Muscle layer of duodenum (tissue), 2 donors: ENCODE measurements at regions not wholly inside any gene's neighbourhood (a gene's known extent, or its start where the extent isn't known, plus 50 kb on each side); places are given as distances from the start of the nearest gene placed in this dataset.

Experiments
- H3K27ac ChIP-seq: one replicate; pipeline ENCODE4 v1.7.0; 2013; ENCODE audit warnings: mild to moderate bottlenecking, low read length
- H3K27me3 ChIP-seq: one replicate; pipeline ENCODE4 v1.7.0; 2013; ENCODE audit warnings: low read depth, mild to moderate bottlenecking, control low read depth, low read length
- H3K36me3 ChIP-seq, 2 donors: one replicate each; pipeline ENCODE4 v1.7.0; 2013; ENCODE audit warnings: low read length in 2 of 2, control low read depth in 1 of 2, mild to moderate bottlenecking in 1 of 2; ENCODE audit not compliant: insufficient read depth in 2 of 2, control insufficient read depth in 1 of 2
- H3K4me1 ChIP-seq, 2 donors: one replicate each; pipeline ENCODE4 v1.7.0; 2013; ENCODE audit warnings: low read length in 2 of 2, mild to moderate bottlenecking in 2 of 2, control low read depth in 1 of 2, moderate library complexity in 1 of 2; ENCODE audit not compliant: insufficient read depth in 2 of 2, control insufficient read depth in 1 of 2
- H3K4me3 ChIP-seq, 2 donors: one replicate each; pipeline ENCODE4 v1.7.0; 2013; ENCODE audit warnings: low read length in 2 of 2, low read depth in 1 of 2, mild to moderate bottlenecking in 1 of 2
- H3K9me3 ChIP-seq, 2 donors: one replicate each; pipeline ENCODE4 v1.7.0; 2013; ENCODE audit warnings: low read length in 2 of 2, control low read depth in 1 of 2, mild to moderate bottlenecking in 1 of 2; ENCODE audit not compliant: control insufficient read depth in 1 of 2
- donor health status: healthy.

DNA sequence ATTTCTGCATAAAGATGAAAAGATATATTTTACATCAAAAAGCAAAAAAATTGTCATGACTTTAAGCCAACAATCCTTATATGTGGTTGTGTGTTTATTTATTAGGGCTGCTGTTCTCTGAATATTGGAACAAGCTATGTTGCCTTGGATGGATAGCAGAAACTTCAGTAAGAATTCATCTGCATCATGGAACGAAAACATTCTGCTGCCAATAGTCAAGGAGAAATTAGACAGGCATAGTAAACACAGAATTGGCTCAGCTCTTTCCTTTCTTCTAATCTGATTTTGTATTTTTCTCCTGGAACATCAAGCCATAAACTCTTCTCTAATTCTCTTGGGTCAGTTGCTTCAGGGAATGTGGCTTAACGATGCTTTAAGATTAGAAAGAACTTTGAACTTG is 1257.0 kb downstream of the NLGN4X start:
- Histone ChIP-seq H3K4me3 (no peak overlapping the region), H3K27me3 (no peaks in the 10 kb centered on the region), H3K9me3 (no peaks in the 10 kb centered on the region)

DNA sequence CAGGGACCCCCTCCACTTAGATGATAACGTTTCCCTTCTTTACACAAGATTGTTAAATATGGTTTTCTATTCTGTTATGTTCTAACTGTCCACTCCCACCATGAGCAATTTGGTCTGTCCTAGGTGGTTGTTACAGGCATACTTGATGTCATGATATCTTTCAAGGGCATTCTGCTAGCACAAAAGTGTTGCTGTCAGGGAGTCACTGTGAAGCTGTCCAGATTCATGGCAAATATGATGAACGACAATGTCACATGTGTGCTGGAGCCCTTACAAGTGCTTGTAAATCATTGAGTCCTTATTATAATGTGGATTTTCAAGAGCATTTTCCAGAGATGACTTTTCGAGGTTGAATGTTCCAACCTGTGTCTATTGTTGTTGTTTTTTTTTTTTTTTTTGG is 1250.7 kb upstream of the PRKX start:
- no peaks in the 10 kb centered on the region for H3K36me3 ChIP-seq
- no peak overlapping the region for H3K4me3 ChIP-seq
- H3K27me3 ChIP-seq: no peaks in the 10 kb centered on the region
- no peaks in the 10 kb centered on the region for H3K9me3 ChIP-seq
- no peak overlapping the region for H3K27ac ChIP-seq
- H3K4me1 ChIP-seq: no peaks in the 10 kb centered on the region

More for the DNA sequence above, 1257.0 kb downstream of the NLGN4X start:
- no peaks in the 10 kb centered on the region for H3K36me3 ChIP-seq
- no peaks in the 10 kb centered on the region for H3K4me1 ChIP-seq
- no peak overlapping the region for H3K27ac ChIP-seq

DNA sequence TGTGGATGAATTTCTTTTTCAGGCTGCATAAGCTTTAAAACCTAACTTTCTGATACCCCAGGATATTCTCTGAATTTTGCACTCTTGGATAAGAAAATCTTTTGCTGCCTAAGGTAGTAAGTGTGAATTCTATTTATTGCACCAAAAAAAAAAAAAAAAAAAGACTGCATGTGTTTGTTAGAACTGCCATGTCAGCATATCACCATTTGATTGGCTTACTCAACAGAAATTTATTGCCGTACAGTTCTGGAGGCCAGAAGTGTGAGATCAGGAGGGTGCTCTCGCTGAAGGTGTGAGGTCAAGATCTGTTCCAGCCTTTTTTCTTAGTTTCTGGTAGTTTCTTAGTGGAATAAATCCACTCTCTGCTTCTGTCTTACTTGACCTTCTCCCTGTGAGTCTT is 1250.0 kb upstream of the PRKX start:
- Histone ChIP-seq H3K36me3 (no peaks in the 10 kb centered on the region), H3K4me3 (no peak overlapping the region), H3K9me3 (no peaks in the 10 kb centered on the region), H3K27me3 (no peaks in the 10 kb centered on the region), H3K27ac (no peak overlapping the region), H3K4me1 (no peaks in the 10 kb centered on the region)

DNA sequence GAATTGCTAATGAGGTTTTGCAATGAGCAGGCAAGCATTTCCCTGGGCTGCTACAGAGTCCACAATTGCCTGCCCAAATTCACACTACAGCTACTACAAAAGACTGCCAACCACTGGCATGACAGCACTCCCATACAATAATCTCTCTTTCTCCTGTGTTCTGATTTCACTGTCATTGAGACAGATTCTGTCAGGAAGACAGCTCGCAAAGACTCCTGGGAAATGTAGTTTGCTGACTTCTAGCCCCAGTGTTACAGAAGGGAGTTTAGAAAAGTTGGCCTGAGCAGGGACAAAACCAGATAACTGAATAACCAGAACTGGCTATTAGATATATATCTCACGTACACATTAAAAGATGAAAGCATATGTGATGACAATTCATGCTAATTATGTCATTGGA is 1231.3 kb upstream of the PRKX start:
- no peaks in the 10 kb centered on the region for H3K36me3 ChIP-seq
- H3K27ac ChIP-seq: no peak overlapping the region
- H3K9me3 ChIP-seq: no peaks in the 10 kb centered on the region
- H3K27me3 ChIP-seq: no peaks in the 10 kb centered on the region
- no peak overlapping the region for H3K4me3 ChIP-seq
- no peaks in the 10 kb centered on the region for H3K4me1 ChIP-seq

DNA sequence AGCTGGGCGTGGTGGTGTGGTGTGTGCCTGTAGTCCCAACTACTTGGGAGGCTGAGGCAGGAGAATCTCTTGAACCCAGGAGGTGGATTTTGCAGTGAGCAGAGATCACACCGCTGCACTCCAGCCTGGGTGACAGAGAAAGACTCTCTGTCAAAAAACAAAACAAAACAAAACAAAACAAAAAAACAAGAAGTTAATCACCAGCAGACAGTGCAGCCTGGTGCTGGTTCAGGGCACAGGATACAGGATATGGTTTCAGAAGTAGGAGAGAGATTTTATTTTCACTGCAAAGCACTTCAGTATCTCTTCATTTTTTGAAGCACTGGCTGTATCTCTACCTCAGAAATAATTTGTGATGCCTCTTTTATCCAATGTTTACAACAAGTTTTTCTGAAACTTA is 1222.9 kb upstream of the PRKX start:
- H3K27me3 ChIP-seq: no peaks in the 10 kb centered on the region
- H3K36me3 ChIP-seq: no peaks in the 10 kb centered on the region
- no peak overlapping the region for H3K4me3 ChIP-seq
- no peaks in the 10 kb centered on the region for H3K4me1 ChIP-seq
- no peak overlapping the region for H3K27ac ChIP-seq
- no peaks in the 10 kb centered on the region for H3K9me3 ChIP-seq

DNA sequence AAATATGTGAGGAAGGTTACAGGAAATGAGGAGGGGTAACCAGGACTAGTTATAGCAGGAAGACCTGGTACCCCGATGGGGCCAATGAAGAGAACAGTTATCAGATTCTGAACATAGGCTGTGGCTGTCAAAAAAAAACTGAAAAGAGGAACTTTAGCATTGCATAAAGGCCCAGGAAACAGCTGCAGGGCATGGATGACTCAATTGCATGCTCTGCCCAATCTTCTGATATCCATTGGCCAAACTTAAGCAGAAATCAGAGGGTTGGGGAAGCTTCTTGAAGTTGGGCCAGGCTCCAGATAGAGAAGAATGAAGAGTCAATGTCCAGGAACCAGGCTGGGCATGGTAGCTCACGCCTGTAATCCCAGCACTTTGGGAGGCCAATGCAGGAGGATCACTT is 1222.4 kb upstream of the PRKX start:
- no peaks in the 10 kb centered on the region for H3K9me3 ChIP-seq
- H3K27ac ChIP-seq: no peak overlapping the region
- no peaks in the 10 kb centered on the region for H3K36me3 ChIP-seq
- H3K27me3 ChIP-seq: no peaks in the 10 kb centered on the region
- no peaks in the 10 kb centered on the region for H3K4me1 ChIP-seq
- H3K4me3 ChIP-seq: no peak overlapping the region

DNA sequence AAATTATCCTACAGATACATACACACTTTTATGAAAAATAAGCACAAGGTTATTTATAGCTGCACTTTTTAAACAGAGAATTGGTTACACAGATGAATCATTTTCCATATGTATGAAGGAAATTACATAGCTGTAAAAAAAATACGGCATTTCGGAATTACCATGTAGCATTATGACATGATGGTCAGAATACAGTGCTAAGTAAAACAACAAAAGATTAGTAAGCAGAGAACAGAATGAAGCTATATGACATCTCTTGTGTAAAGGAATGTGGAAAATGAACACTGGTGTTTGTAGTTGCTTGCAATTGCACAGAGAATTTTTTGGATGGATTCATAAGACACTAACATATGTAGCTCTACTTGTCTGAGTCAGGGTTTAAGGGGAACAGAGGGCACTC is 1222.0 kb upstream of the PRKX start:
- Histone ChIP-seq H3K36me3 (no peaks in the 10 kb centered on the region), H3K27me3 (no peaks in the 10 kb centered on the region), H3K27ac (no peak overlapping the region), H3K4me3 (no peak overlapping the region), H3K4me1 (no peaks in the 10 kb centered on the region), H3K9me3 (no peaks in the 10 kb centered on the region)

DNA sequence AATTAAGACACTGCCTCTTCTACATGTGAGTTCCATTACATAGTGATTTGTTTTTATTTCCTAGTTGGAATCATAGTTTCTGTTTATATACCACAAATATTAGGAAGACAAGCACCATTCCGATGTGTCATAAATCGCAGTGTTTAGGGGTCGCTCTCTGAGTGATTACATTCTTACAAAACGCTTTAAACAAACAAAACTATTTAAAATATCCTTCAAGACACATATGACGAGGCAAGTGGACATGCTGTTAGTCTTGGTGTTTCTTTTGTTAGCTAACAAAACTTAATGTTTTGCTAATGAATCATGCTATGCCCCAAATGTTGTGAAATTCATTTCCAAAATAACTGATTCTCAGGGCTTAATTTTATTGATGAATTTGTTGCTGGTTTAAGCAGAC is 1219.3 kb upstream of the PRKX start:
- H3K4me1 ChIP-seq: no peaks in the 10 kb centered on the region
- H3K9me3 ChIP-seq: no peaks in the 10 kb centered on the region
- H3K27me3 ChIP-seq: no peaks in the 10 kb centered on the region
- H3K4me3 ChIP-seq: no peak overlapping the region
- no peaks in the 10 kb centered on the region for H3K36me3 ChIP-seq
- H3K27ac ChIP-seq: no peak overlapping the region

DNA sequence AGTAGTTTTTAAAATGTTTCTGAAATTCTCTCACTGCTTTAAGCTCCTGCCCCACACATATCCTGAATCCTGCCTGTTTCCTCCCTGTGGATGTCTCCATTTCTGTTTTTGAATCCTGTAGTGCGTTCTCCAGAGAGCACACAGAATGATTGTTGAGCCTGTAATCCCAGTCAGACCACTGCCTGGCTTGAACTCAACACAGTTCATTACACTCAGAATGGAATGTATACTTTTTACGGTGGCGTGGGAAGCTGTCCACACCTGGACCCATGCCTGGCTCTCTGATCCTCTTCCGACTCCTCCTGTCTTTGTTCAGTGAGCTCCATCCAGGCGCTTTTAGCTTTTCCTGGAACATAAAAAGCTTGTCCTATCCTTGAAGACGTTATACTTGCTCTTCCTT is 1217.0 kb upstream of the PRKX start:
- no peaks in the 10 kb centered on the region for H3K27me3 ChIP-seq
- no peaks in the 10 kb centered on the region for H3K4me1 ChIP-seq
- no peak overlapping the region for H3K4me3 ChIP-seq
- H3K27ac ChIP-seq: no peak overlapping the region
- H3K36me3 ChIP-seq: no peaks in the 10 kb centered on the region
- no peaks in the 10 kb centered on the region for H3K9me3 ChIP-seq

DNA sequence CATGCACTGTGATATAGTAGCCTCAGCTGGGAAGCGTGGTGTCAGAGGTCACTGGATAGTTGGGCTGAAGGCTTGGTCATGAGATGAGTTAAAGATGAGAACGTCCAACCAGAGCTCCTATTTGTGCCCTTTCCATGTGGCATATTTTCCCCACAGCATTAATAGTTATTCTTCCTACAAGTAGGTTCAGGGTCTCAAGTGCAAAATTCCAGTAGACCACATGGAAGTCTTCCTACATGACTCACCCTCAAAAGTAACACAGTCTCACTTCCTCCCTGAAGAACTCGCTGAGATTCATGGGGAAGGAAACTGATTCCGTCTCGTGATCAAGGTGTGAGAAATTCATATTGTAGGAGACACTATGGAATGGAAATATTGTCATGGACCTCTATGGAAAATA is 1212.5 kb upstream of the PRKX start:
- no peaks in the 10 kb centered on the region for H3K36me3 ChIP-seq
- no peaks in the 10 kb centered on the region for H3K9me3 ChIP-seq
- H3K27me3 ChIP-seq: no peaks in the 10 kb centered on the region
- no peaks in the 10 kb centered on the region for H3K4me1 ChIP-seq
- no peak overlapping the region for H3K4me3 ChIP-seq
- H3K27ac ChIP-seq: no peak overlapping the region

DNA sequence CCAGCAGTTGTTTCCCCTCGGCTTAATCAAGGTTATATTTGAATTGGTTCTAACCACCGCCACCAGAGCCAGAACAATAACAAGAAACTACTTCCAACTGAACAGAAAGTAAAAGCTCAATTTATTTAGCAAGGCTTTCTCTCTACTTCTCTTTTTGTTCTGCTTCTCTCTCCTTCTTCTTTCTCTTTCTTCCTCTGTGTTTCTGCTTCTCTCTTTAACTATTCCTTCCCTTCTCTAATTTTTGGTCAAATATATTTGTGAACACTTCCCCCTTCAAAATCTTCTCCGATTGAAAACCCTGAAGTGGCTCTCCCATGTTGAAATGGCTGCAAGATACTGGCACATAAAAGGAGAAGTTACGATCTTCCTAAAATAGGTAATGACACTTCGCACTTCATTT is 1195.9 kb upstream of the PRKX start:
- H3K4me3 ChIP-seq: no peak overlapping the region
- H3K9me3 ChIP-seq: no peaks in the 10 kb centered on the region
- no peaks in the 10 kb centered on the region for H3K4me1 ChIP-seq
- no peaks in the 10 kb centered on the region for H3K27me3 ChIP-seq
- H3K27ac ChIP-seq: no peak overlapping the region
- H3K36me3 ChIP-seq: no peaks in the 10 kb centered on the region

DNA sequence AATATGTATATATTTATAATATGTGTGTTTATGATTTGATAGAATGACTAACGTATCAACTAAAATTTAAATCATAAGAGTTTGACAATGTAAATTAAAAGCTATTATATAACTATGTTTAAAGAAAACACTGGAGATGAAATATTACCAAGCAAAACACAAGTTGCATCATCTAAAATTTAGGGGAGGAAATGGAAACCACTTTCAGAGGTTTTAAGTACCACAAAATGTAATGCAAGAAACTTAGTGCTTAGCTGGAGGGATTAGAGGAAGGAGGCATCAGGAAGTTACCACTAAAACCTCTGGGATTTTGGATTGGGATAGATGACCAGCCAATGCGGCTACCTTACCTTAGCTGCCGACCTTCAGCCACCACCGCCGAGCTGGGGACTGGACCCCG is 1192.1 kb upstream of the PRKX start:
- no peaks in the 10 kb centered on the region for H3K36me3 ChIP-seq
- no peak overlapping the region for H3K27ac ChIP-seq
- no peak overlapping the region for H3K4me3 ChIP-seq

More for the DNA sequence above, 1192.1 kb upstream of the PRKX start:
- H3K9me3 ChIP-seq: no peaks in the 10 kb centered on the region
- H3K27me3 ChIP-seq: no peaks in the 10 kb centered on the region
- H3K4me1 ChIP-seq: no peaks in the 10 kb centered on the region
